NCI-H2196 (cell line): ENCODE measurements at regions not wholly inside any gene's neighbourhood (a gene's known extent, or its start where the extent isn't known, plus 50 kb on each side); places are given as distances from the start of the nearest gene placed in this dataset.

ENCODE experiments used
- DNase-seq: peaks from one replicate; lab custom pipeline; 2025; ENCODE audit not compliant: unreplicated experiment; lab: John Stamatoyannopoulos, UW

DNA sequence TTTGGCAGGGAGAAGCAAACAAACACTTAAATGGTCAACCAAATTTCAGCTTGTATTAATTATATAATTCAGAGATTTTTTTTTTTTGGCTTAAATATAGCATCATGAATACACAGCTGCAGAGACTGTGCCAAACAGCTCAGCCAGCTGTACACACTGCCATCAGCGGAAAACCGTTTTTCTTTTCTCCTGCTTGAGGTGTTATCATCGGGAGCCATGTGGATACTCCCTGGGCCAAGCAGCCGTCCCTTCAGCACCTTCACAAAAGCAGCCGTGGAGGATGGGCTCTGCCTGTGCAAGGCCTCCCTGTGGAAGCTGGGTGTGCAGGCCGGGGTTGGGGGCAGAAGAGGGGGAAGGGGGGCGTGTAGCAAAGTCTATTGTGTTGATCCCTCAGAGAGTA lies 85.0 kb downstream of the NUF2 start:
- DNase-seq: peak; percentile 16

DNA sequence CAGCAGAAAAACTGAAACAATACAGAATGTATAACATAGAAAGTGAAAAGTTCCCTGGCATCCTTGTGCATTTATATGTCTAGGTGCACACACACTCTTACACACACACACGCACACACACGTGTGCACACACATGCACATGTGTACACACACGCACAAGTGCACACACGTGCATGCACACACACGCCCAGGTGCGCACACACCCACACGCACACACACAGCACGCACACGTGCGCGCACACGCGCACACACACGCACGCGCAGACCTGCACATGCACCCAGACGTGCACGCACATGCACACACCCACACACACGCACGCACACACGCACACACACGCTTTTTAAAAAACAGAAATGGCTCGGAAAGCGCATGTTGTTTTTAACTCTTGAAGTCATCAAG lies 86.5 kb downstream of the NUF2 start:
- DNase-seq: no peak

DNA sequence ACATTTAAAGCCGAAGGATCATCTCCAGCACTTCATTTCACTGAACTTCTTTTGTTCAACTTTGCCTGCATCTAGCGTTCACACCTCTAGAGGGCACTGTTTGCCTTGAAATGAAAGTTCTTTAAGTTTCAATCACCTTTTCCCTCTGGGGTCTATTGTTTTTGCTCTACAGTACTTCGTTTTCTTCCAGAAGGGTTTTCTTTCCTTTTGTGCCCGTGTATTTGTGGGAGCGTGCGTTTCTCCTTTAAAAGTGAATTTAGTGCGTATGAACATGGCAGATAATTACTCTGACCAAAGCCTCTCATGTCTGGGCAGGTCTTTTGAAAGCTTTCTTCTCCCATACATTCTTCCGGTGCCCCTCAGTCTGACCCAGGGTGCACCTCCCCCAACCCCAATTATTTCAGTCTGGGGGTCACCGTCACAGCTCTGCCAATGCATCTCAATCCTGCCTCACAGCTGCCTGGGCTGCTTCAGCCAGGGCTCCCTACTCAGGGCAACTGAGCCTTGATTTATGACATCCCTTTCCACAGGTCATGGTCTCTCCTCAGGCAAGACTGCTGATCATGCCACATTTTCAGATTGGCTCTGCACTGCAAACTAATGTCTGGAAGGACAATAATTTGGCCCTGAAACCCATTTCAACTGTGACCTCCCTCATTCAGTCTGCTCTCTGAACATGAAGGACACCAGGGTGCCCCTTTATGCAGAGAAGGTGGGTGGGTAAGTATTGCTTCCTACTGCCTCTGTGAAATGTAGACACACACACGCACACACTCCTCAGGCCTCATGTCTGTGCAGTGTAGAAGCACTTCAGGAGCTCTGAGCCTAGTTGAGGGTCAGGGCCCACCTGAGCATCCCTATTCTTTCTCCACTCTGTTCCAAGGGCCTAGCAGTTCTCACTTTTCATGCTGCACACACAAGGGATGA lies 88.6 kb downstream of the NUF2 start:
- DNase-seq: peak; percentile 79

DNA sequence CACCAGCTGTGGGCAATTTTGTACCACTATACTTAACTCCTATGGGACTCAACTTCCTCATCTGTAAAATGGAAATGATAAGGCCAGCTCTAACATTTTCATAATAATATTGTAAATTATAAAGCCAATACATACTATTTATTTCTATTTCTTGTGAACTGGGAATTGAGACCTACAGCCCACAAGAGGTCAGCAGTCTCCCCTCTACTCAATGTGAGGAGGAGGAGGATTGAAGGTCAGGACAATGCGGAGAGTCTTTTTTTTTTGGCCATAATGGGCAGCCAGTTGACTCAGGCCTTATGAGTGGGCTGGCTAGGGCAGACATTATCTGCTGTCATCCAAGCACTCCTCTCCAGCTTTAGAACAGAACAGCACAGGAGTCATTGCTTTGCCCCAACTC lies 90.5 kb downstream of the NUF2 start:
- no peak for DNase-seq

DNA sequence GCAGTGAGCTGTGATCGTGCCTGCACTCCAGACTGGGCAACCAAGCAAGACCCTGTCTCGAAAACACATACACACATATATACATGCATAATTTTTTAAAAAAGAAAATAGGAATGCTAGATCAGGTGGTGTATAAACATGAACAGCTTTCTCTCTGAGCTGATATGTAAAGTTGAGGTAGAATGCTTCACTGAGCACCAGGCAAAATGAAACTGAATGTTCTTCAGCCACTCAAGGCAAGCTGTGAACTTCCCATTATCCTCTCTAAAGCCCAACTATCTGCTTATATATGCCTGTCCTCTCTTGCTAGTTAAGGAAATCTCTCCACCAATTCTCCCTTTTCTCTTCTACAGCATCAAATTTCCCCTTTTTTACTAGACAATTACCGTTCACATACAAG lies 93.0 kb downstream of the NUF2 start:
- DNase-seq: no peak

DNA sequence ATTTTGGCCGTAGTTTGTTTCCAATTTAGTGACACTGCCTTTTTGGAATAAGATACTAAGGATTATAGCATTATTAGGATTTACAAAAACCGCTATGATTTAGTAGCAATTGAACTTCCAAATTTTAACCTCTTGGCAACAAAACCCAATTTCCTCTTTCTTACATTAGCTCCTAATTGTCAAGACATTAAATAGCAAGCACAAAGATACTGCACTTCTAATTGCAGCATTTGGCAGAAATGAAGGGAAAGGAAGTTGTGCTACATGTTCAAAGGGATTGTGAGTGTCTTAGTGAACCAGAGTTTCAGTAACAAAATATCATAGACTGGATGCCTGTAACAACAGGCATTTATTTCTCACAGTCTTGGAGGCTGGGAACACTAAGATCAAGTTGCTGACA lies 99.9 kb downstream of the NUF2 start:
- DNase-seq: no peak

DNA sequence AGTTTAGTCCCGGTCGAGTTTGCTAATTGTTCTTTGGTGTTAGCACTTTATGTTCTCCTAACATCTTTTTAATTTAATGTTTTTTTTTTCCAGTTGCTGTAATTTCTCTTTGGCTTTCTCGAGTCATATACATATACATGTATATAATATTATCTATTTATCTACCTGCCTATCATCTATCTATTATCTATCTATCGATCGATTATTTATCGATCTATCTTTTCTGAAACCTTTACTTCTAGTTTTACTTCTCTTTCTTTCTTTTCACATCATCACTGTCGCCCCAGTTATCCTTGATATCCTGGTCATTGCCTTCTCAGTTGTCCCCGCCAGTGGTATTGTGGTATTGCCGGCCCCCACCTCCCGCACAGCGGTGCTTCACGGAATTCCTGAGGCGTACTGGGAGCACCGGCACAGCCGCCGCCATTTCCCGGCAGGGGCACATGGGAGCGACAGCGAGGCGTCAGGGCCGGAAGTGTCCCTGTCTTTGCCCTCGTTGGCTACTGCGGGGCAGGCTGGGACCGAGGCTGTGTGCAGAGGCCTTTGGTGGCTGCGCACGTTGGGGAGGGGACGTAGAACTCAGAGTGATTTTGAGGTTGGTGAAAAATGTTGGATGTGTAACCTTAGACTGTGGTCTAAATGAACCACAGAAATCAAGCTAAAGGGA lies 101.1 kb downstream of the NUF2 start:
- no peak for DNase-seq

DNA sequence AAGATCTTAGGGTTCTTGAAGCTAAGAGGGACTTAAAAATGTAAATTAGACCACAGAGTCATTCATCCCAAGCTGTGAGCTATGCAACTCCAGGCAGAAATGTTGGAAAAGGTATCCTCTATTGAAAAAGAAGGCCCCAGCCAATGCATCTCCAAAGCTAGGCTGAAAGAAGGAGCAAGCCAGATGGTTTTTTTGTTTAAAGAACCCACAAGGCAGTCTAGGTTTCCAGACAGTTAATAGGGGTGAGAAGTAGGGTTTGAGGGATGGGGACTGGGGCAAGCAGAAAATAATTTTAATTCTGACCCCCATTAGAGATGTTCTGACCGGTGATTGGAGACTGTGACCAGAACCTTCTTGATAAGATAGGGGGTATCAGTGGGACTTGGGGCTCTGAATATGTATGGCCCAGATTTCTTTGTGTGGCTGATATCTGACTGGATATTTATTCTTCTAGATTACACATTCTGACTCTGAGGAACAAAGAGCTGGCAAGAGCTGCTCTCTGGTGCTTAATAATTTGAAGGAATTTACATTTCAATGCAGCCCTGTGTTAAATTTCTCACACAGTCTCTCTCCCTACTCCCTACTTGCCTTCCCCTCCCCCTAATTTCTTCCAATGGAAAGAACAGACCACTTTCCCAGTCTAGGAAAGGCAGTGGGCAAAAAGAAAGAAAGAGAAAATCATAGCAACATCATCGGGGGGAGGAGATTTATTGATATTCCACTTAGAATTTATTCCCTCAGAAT lies 104.9 kb downstream of the NUF2 start:
- DNase-seq: no peak

DNA sequence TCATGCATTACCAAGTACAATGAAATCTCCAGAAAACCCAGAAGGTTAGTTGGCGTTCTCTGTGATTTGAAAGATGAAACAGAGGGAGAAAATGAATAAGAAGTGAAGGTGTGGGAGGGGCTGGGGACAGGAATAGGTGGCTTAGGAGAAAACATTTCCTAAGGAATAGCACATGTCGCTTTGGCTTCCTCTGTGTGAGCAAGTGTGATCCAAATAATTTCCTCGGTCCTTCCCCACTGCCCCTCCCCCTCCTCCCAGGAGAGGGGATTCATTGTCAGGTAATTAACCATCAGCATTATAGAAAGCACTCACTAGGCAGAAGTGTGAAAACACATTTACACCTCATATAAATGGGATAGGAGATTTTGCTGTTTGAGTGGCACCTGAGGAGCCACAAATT lies 105.5 kb downstream of the NUF2 start:
- no peak for DNase-seq

DNA sequence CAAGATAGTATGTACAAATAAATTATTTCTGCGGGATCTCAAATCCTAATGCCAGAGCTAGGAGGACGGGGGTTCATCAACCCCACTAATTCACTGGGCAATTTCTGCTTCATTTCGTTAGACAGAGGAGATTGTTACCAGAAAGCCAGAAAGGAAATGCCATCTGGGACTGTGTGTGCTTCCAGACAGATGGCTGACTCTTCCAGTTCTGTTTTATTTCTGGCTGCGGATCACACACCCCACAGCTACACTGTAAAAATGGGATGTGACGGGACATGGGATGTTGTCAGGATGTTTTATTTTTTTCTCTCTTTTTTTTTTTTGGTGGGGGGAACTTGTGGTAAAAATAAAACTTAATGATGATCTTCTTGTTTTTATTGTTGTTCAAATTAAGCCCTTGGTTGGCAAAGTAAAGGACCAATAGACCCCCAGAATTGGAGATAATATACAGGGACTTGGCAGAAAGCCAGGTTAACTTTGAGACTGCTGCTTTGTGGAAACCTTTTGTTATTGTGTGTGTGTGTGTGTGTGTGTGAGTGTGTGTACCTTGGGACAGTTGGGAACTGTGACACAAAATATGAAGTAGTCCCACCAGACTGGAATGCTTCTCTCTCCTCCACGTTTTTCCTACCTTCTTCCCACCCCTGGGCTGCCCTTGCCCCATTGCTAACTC lies 114.5 kb downstream of the NUF2 start:
- no peak for DNase-seq

DNA sequence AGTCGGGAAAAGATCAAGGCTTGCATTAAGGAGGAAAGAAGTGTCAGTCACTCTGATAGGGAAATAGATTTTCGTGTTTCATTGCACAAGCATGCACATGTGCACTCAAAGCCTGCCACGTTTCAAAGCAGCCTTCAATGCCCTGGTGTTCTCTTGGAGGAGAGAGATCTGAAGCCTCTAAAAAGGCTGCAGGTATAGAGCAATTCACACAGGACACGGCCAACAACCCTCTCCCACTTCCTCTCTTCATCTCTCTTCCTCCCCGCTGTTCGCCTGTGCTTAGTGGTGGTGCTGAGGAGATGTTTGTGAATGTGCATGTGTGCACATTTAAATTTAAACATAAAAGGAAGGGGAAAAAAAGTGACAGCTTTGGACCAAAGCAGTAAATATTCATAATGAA lies 117.7 kb downstream of the NUF2 start:
- DNase-seq: no peak

DNA sequence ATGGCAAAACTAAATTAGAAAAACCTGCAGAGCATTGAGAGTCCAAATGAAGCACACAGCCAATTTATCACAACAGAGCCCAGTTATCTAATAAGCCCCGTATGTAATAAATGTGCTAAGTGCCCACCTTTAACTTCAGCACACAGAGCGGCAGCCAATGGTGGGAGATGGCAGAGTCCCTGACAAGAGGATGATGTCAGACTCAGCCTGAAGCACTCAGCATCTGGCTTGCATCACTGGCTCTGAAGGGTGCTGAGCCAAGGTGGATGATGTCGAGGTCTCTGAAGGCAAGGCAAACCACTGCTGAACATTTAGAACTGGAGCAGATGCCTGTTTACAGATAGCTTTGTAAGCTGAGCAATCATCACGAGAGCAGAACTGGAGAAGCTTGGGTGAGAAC lies 118.3 kb downstream of the NUF2 start:
- DNase-seq: no peak

DNA sequence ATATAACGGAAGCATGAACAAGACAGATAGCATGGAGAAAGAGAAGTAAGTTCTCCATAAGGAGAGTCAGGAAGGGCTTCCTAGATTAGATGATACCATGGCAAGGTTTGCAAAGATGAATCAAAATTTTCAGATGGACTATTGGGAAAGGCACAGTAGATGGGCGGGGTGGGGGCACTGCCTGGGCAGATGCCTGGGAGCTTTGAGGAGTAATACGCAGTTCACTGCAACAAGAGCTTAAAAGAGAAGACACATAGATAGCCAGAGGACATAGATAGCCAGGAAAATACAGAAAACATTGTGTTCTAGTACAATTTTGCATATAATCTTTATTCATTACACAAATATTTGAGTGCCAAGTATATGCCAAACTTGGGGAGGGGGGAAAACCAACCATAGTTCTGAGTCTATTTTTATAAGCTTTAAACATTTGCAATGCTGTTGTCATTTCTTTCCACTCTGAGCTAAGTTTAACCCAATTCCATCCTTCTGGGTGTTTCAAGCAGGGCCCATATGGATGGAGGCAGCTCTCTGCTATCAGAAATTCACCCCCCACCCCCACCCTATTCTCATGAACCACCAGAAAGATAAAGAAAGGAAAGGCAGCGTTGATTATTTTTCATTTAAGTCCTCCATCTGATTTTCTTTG lies 120.6 kb downstream of the NUF2 start:
- no peak for DNase-seq

DNA sequence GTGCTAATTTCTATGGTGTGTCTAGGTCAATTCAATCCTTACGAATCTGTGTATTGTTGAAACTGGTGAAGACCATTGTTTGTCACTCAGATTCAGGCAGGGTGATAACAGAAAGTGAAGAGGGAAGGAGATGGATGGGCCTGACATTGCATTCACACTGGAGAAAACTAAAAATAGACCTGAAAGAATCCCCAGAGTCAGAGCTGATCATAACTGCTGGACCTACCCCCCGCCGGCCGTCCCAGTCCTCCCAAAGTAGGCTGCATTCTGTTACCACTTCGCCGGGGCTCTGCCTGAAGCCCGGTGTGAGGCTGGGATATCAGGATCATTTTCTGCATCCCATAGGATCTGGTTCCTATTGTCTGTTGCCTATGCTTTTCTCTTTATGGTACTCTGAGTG lies 121.1 kb downstream of the NUF2 start:
- DNase-seq: no peak

DNA sequence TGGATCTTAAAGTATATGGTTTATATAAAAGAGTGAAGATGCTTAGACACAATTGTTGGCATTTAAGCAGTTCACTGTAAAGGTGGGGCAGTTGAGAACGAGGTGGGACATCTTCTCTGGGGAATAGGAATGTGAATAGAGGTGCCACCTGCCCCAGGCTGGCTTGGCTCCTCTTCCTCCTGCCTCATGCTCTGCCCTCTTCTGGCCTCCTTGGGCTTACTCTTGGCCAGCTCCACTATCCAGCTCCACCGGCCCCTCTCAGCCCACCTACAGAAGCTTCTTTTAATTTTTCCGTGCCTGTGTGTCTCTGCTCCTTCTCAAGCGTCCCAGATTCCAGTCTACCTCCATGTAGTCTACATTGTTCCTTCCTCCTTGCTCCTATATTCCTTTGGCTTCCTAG lies 122.1 kb downstream of the NUF2 start:
- no peak for DNase-seq

DNA sequence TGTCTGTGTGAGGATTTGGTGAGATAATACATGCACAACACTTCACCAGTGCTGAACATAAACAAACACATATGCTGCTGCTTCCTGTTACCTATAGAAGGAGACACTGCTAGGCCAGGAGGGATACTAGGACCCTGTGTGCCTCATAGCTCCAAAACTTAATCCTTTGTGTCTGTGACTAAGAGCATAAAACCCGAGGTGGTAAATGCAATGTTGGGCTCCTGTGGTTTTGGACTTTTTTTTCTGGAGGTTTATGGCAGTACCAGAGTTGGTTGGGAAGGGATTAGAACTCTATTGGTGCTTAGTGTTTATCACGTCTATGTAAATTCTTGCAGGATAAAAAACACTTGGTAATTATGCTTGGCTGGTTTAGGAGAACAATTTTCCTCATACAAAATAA lies 122.9 kb downstream of the NUF2 start:
- DNase-seq: no peak

DNA sequence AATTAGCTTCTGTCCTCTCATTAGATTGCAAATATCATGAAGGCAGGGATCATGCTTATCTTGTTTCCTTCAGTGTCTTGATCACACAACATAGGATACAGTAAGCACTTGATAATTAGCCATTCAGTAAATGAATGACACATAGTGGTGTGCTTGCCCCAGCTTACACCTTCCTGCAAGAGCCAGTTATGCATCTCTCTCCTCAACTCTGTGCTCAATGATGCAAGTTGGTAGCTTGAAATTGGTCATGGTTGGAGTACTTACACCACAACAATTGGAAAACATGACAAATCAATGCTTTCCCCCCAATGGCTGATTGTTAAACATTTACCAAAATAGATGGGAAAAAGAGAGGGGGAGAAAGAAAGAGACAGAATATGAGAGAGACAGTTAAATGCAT lies 129.2 kb downstream of the NUF2 start:
- no peak for DNase-seq

DNA sequence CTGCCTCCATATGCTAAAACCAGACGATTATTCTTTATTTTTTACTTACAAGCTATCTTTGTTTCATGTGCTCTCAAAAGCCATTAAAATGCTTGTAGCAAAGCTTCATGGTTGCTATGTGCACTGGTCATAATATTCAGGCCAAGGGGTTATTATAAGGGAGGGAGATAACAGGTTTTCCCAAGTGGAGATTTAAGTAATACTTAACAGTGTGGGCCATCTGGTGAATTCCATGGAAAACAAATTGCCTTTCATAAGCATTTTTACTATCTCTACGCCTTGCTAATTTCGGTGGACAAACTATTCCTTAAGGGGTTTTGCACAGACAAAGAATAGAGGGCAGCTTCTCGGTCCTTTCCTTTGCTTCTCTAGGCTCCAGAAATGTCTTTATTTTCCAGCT lies 137.8 kb downstream of the NUF2 start:
- no peak for DNase-seq

DNA sequence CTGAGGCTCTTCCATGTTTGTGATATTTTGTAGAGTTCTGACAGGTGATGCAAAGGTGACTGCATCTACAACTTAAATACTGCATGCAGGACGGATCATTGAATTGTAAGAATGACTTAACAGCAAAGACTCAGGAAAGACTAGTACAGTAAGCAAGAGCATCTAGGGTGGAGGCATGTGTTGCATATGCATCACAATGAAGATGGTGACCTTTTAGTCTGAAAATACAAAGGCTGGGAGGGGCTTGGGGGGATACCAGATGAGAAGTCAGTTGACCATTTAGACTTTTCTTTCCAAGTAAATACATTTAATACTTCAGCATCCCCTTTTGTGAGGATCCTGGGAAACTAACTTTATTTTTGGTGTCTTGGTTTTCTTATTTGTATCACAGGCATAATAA lies 145.5 kb downstream of the NUF2 start:
- DNase-seq: no peak

DNA sequence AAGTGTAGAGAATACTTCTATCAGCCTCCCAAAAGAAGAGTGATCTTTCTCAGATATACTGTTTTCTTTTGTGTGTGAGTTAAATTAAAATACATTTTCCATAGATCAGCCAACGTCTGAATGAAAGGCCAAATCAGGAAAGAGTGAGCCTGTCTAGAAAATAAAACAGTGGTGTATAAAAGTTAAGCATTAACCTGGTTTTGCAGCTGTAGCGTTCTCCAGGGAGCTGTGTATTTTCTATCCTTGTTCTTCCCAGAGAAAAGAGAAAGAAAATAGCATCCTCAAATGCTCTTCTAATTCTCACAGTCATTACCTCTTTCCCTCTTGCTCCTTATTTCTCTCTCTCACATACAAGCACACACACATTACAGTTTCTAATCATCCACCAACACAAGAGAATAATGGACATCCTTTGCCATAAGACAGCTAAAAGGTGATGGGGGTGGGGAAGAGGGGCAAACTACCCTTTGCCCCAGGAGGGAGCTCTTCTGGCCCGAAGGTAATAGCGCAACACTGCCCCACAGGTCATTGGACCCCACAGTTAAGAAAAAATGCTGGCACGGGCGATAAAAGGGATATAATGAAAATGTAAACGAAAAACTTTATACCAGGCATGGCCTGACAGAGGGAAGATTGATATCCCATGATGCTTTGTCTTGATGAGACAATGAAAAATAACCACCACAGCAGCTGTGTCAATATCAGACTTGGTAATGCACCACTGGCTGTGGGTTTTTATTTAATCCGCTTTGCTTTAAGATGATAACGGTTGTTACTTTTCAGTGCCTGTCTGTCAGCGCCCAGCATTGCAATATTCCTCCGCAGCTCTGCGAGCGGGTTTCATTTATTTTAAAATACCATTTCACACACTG lies 150.3 kb downstream of the NUF2 start:
- DNase-seq: peak; percentile 70
